ENCODE measurements at regions not wholly inside any gene's neighbourhood (a gene's known extent, or its start where the extent isn't known, plus 50 kb on each side); places are given as distances from the start of the nearest gene placed in this dataset.

DNA sequence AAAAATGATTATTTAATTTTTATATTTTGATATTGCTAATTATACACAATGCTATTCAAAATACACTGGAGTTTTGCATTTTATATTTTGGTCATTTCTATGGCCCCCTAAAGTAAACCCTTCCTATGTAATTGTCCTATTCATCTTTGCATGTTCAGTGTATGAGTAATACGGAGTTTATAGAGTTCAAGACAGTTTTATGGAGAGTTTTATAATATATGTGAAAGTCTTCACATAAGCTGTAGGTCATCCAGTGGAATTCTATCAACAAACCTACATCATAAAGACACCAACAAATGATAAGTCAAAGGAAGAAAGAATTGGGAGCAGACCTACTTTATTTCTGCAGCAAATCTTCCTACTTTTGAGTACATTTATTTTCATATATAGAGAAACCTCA is 1200.4 kb upstream of the EPHA6 start:
- Mint-ChIP-seq H3K27me3 (ENCODE audit: low read depth) (no peaks in the 10 kb centered on the region), H3K9me3 (peaks cover 4% of the 10 kb centered on the region), H3K36me3 (ENCODE audit: low read depth) (no peaks in the 10 kb centered on the region), H3K27ac (ENCODE audit: unreplicated experiment) (no peak overlapping the region), H3K4me3 (no peak overlapping the region), H3K4me1 (no peaks in the 10 kb centered on the region)
- TF ChIP-seq, protein P1, sequence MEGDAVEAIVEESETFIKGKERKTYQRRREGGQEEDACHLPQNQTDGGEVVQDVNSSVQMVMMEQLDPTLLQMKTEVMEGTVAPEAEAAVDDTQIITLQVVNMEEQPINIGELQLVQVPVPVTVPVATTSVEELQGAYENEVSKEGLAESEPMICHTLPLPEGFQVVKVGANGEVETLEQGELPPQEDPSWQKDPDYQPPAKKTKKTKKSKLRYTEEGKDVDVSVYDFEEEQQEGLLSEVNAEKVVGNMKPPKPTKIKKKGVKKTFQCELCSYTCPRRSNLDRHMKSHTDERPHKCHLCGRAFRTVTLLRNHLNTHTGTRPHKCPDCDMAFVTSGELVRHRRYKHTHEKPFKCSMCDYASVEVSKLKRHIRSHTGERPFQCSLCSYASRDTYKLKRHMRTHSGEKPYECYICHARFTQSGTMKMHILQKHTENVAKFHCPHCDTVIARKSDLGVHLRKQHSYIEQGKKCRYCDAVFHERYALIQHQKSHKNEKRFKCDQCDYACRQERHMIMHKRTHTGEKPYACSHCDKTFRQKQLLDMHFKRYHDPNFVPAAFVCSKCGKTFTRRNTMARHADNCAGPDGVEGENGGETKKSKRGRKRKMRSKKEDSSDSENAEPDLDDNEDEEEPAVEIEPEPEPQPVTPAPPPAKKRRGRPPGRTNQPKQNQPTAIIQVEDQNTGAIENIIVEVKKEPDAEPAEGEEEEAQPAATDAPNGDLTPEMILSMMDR (conservative IDR thresholded peaks at IDR 0.05), result no peak
- no peak for DNase-seq (ENCODE audit: low read depth, low spot score)

DNA sequence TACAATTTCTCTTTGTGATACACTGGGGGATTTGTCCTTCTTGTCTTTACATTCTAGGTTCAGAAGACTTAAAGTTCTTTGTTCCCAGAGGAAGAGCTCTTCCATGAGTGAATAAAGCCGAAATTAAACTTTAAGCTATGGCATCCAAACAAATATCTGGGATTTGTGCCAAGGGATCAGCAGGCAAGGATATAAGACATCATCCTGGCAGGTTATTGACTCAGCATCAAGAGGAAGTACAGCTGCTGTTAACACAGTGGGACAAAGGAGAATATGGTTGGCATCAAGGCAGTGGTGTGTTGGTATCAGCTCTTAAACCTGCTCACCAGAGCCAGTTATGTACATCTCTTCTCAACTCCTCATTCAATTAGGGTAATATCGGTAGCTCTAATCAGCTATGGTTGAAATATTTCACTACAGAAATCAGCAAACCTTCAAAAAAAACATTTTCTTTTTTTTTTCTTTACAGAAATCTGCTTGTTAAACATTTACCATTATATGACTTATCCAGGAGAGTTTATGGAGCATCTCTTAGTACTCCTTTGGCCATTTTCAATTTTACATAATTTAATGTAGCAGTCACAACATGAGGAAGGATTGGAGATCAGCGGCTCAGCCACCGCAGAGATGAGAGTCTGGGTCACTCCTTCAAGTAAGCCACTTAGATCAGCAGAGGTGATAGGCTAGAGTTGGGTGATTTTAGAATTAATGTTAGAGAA is 1198.6 kb upstream of the EPHA6 start:
- DNase-seq (ENCODE audit: low read depth, low spot score), result no peak
- Mint-ChIP-seq H3K27ac (ENCODE audit: unreplicated experiment) (no peak overlapping the region), H3K4me3 (no peak overlapping the region), H3K36me3 (ENCODE audit: low read depth) (no peaks in the 10 kb centered on the region), H3K4me1 (no peaks in the 10 kb centered on the region), H3K9me3 (no peaks in the 10 kb centered on the region), H3K27me3 (ENCODE audit: low read depth) (no peaks in the 10 kb centered on the region)
- TF ChIP-seq, protein P1 (conservative IDR thresholded peaks at IDR 0.05), result no peak

GRCh38 chr3:95626107-95626506 is 1188.3 kb upstream of the EPHA6 start:
- no peak overlapping the region for H3K4me3 Mint-ChIP-seq
- H3K4me1 Mint-ChIP-seq, result peaks cover 4% of the 10 kb centered on the region
- DNase-seq (ENCODE audit: low read depth, low spot score), result no peak
- no peak overlapping the region for H3K27ac Mint-ChIP-seq (ENCODE audit: unreplicated experiment)
- TF ChIP-seq, protein P1 (conservative IDR thresholded peaks at IDR 0.05), result no peak
- H3K36me3 Mint-ChIP-seq (ENCODE audit: low read depth), result no peaks in the 10 kb centered on the region
- H3K9me3 Mint-ChIP-seq, result peaks cover 3% of the 10 kb centered on the region
- no peaks in the 10 kb centered on the region for H3K27me3 Mint-ChIP-seq (ENCODE audit: low read depth)

DNA sequence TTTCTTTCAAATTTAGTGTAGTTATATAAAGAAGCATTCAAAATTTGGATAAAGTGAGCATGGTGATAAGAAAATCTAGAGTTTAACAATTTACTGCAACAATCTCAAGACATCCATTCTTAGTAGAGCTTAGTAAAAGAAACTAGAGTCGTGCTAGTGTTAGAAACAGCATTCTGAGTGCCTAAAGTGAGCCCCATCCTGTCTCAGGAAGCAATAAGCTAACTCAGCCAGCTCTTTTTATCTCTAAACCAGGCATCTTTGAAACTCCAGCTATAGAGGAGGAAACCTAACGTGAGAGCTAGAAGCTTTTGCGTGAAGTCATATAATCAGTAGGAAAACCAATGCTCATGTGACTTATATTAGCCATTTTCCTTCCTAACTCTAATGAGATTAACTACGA is 1187.1 kb upstream of the EPHA6 start:
- no peak overlapping the region for H3K4me3 Mint-ChIP-seq
- no peaks in the 10 kb centered on the region for H3K4me1 Mint-ChIP-seq

DNA sequence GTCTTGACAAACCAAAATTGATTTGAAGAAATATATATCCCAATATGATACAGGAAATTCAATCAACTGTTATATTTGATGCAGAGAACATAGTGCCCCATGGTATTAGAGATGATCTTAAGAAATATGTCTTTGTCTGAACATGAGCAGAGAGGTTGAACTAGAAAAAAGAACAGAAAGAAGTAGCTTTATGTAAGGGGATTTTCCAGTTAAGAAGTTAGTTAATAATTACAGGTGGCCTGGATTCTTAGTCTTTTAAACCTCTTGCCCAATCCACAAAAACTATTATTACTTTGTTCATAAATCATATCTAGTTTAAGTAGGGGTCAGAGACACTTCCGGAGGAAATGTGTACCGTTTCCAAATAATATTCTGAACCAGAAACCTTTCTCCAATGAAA is 1186.7 kb upstream of the EPHA6 start:
- Mint-ChIP-seq H3K36me3 (ENCODE audit: low read depth) (no peaks in the 10 kb centered on the region), H3K4me3 (no peak overlapping the region), H3K27ac (ENCODE audit: unreplicated experiment) (no peak overlapping the region), H3K4me1 (no peaks in the 10 kb centered on the region), H3K27me3 (ENCODE audit: low read depth) (no peaks in the 10 kb centered on the region), H3K9me3 (no peaks in the 10 kb centered on the region)
- DNase-seq (ENCODE audit: low read depth, low spot score), result no peak
- TF ChIP-seq, protein P1 (conservative IDR thresholded peaks at IDR 0.05), result no peak

More for the DNA sequence above, 1187.1 kb upstream of the EPHA6 start:
- H3K27me3 Mint-ChIP-seq (ENCODE audit: low read depth), result no peaks in the 10 kb centered on the region
- TF ChIP-seq, protein P1 (conservative IDR thresholded peaks at IDR 0.05), result no peak
- no peaks in the 10 kb centered on the region for H3K9me3 Mint-ChIP-seq
- no peaks in the 10 kb centered on the region for H3K36me3 Mint-ChIP-seq (ENCODE audit: low read depth)
- no peak overlapping the region for H3K27ac Mint-ChIP-seq (ENCODE audit: unreplicated experiment)
- DNase-seq (ENCODE audit: low read depth, low spot score), result no peak

Measured in neural crest cell (in vitro differentiated cells).